ENCODE measurements at regions not wholly inside any gene's neighbourhood (a gene's known extent, or its start where the extent isn't known, plus 50 kb on each side); places are given as distances from the start of the nearest gene placed in this dataset.

DNA sequence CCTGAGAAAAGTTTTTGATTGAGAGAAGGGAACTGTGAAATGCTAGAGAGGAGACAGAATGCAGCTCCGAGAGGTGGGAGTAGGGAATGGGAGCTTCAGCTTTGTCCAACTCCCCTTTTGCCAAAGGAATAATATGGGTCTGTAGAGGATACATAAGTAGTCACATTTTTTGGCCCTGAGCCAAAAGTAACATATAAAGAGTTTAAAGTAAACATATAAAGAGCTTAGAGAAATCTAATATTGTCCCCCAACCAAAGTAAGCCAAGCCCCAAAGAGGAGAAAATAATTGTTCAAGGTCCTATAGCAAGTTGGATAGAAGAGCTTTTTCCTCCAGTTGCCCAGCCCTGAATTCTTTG lies 215.1 kb downstream of the TMEM114 start:
- no peaks in the 10 kb centered on the region for H3K9me3 ChIP-seq
- no peaks in the 10 kb centered on the region for H3K4me1 ChIP-seq
- H3K4me3 ChIP-seq, result no peak overlapping the region
- TF ChIP-seq, protein P1, sequence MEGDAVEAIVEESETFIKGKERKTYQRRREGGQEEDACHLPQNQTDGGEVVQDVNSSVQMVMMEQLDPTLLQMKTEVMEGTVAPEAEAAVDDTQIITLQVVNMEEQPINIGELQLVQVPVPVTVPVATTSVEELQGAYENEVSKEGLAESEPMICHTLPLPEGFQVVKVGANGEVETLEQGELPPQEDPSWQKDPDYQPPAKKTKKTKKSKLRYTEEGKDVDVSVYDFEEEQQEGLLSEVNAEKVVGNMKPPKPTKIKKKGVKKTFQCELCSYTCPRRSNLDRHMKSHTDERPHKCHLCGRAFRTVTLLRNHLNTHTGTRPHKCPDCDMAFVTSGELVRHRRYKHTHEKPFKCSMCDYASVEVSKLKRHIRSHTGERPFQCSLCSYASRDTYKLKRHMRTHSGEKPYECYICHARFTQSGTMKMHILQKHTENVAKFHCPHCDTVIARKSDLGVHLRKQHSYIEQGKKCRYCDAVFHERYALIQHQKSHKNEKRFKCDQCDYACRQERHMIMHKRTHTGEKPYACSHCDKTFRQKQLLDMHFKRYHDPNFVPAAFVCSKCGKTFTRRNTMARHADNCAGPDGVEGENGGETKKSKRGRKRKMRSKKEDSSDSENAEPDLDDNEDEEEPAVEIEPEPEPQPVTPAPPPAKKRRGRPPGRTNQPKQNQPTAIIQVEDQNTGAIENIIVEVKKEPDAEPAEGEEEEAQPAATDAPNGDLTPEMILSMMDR (IDR thresholded peaks at IDR 0.05), result no peak
- no peak for ATAC-seq
- DNase-seq, result no peak
- intact Hi-C loops (cut with DNase I), result no loop called here
- no peaks in the 10 kb centered on the region for H3K36me3 ChIP-seq
- H3K27ac ChIP-seq, result no peak overlapping the region
- H3K27me3 ChIP-seq, result no peaks in the 10 kb centered on the region

DNA sequence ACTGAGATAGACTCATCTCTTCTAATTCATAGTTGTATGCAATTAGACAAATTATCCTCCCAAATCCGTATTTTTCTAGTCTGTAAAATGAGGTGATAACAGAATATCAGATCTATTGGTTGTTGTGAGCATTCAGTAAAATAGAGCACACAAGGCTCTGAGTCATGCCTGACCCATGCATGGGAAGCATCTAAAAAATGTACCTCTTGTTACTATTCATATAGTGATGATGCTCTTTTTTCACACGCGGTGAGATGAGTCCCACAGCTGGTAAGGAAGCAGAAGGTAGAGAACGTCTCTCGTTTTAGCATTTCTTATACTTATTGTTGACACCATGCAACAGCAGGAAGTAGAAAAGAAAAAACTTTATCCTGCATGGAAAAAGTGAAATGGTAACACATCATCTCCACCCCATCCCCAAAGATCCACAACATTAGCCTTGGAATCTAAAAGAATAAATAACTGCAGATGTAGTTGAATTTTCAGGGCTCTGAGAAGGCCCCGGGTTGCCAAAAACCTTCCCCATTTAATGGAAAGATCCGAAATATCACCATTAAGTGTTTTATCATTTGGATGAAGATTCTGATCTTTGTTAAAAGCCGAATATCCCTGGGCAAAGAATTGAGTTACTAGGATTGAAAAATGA lies 215.6 kb downstream of the TMEM114 start:
- TF ChIP-seq, protein P1 (IDR thresholded peaks at IDR 0.05), result no peak
- Histone ChIP-seq H3K4me3 (no peak overlapping the region), H3K27me3 (no peaks in the 10 kb centered on the region), H3K9me3 (no peaks in the 10 kb centered on the region), H3K4me1 (no peaks in the 10 kb centered on the region), H3K27ac (no peak overlapping the region), H3K36me3 (no peaks in the 10 kb centered on the region)
- intact Hi-C loops (cut with DNase I), result no loop called here
- ATAC-seq (no peak), DNase-seq (no peak)

DNA sequence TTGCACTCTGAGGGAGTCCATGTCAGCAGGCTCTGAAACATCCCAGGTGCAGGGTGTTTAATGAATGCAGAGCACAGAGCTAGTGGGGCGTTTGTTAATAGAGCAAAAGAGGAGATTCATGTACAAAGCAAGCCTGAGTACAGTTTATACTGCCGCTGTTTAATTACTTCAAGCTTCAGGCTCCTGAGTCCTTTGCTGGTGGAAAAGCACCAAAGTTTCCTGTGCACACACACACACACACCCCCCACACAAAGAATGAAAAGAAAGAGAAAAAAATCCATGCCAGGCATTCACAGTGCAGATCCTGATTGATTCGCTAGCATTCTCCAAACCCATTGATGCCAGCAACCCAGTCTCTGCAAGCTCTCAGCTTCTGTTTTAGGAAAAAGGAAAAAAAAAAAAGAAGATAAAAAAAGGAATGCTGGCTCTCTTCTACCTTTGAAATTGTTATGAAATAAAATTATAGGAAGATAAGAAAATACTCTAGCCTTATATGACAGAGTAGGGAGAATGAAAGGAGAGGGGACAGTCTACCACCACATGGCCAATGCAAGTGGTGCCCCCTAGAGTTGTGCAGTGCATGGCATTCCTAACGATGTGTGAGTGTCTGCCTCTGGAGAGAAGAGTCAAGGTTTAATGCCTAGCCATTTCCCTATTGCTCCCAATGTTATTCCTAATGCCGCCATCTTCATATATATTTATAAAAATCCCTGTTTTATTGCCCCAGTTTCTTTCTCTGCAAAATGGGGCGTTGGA lies 216.5 kb downstream of the TMEM114 start:
- TF ChIP-seq, protein P1 (IDR thresholded peaks at IDR 0.05), result no peak
- ATAC-seq (no peak), DNase-seq (no peak)
- no peaks in the 10 kb centered on the region for H3K4me1 ChIP-seq
- no peaks in the 10 kb centered on the region for H3K36me3 ChIP-seq
- H3K27me3 ChIP-seq, result no peaks in the 10 kb centered on the region
- no peak overlapping the region for H3K4me3 ChIP-seq
- no peak overlapping the region for H3K27ac ChIP-seq
- no peaks in the 10 kb centered on the region for H3K9me3 ChIP-seq
- intact Hi-C loops (cut with DNase I), result no loop called here

DNA sequence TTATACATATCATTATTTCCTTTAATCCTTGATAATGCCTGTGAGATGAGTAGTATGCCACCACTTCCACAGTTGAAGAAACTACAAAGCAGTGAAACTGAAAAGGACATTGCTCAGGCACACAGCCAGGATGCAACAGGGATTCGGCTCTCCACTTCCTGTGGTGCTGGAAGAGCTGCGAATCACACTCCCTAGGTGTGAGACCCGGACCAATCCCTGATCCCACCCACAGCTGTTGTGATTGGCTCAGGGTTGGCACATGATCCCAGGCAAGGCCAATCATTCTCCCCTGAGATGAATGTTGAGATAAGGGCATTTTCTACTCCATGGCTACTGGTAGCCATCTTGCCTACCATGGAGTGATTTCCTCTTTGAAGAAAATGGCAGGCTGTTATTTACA lies 218.2 kb downstream of the TMEM114 start:
- intact Hi-C loops (cut with DNase I), result no loop called here
- no peak for ATAC-seq
- H3K4me3 ChIP-seq, result no peak overlapping the region
- H3K36me3 ChIP-seq, result no peaks in the 10 kb centered on the region
- no peak for DNase-seq
- no peaks in the 10 kb centered on the region for H3K4me1 ChIP-seq
- no peaks in the 10 kb centered on the region for H3K27me3 ChIP-seq
- no peak overlapping the region for H3K27ac ChIP-seq
- H3K9me3 ChIP-seq, result no peaks in the 10 kb centered on the region
- TF ChIP-seq, protein P1 (IDR thresholded peaks at IDR 0.05), result no peak

DNA sequence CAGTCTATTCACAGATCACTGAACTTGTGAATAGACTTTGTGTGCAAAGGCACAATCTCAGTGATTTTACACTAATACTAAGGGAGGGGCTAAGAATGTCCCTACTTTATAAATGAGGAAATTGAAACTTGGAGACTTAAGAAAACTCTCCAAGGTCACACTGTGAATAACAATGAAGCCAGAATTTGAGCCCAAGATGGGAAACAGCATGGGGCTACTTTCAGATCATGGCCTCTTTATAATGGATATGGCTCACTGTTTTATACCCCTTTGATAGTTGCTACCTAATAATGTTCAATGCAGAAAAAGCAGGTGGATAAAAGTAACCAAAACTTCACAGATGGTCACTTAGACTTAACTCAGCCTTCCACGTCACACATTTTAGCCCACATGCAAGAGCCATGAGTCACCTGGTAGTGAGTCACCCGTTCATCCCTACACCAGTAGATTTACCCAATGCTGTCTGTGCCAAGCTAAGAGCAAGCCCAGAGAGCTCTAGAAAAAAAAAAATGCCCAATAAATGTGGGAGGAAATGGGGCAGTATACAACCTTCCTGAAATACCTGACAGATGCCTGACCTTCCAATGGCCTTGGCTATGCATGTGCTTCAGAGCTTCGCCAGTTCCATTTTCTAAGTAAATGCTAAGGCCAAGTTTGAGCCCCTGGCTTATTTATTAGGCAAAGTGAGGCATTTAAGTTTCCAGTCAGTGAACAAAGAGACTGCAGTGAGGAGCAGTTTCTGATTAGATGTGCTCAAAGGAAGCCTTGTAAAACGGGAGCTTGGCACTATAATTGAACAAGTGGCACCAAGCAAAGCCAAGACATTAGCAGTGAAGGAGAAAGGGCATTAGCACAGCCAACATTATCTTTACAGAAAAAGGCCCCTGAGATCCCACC lies 219.7 kb downstream of the TMEM114 start:
- Histone ChIP-seq H3K4me3 (no peak overlapping the region), H3K36me3 (no peaks in the 10 kb centered on the region), H3K27me3 (no peaks in the 10 kb centered on the region), H3K4me1 (no peaks in the 10 kb centered on the region), H3K9me3 (no peaks in the 10 kb centered on the region), H3K27ac (no peak overlapping the region)
- TF ChIP-seq, protein P1 (IDR thresholded peaks at IDR 0.05), result no peak
- no peak for ATAC-seq
- intact Hi-C loops (cut with DNase I), result no loop called here
- DNase-seq, result no peak

Data from upper lobe of right lung (tissue), 1 donor.